Testis (tissue), 2 donors: ENCODE measurements at regions not wholly inside any gene's neighbourhood (a gene's known extent, or its start where the extent isn't known, plus 50 kb on each side); places are given as distances from the start of the nearest gene placed in this dataset.

ENCODE experiments used
- DNase-seq: peaks from one replicate; pipeline ENCODE4 v3.0.0-alpha.2; 2019
- H3K27ac ChIP-seq, 2 donors: fragments of 200-600 bp; sonication (generic); one replicate each; pipeline ENCODE4 v1.5.1; 2019
- H3K27me3 ChIP-seq: fragments of 200-600 bp; sonication (generic); one replicate; pipeline ENCODE4 v1.5.1; 2019
- H3K36me3 ChIP-seq: fragments of 200-600 bp; sonication (generic); one replicate; pipeline ENCODE4 v1.5.1; 2017; ENCODE audit warnings: low read depth; ENCODE audit errors: missing control alignments
- H3K4me1 ChIP-seq: fragments of 200-600 bp; sonication (generic); one replicate; pipeline ENCODE4 v1.5.1; 2019
- H3K4me3 ChIP-seq, 2 donors: fragments of 200-600 bp; sonication (generic); one replicate each; pipeline ENCODE4 v1.5.1; 2017 to 2019
- H3K9me3 ChIP-seq: fragments of 200-600 bp; sonication (generic); one replicate; pipeline ENCODE4 v1.5.1; 2017
- POLR2A ChIP-seq: fragments of 450-650 bp; IDR thresholded peaks from one replicate; pipeline ENCODE4 v1.6.1; 2017; ENCODE audit warnings: antibody characterized with exemption, mild to moderate bottlenecking, moderate library complexity
- WGBS, 2 donors: methylation state at CpG; one replicate each; pipeline ENCODE4 v1.1.5; 2018; 5-methylcytosine and 5-hydroxymethylcytosine counted together
- intact Hi-C: fragments of 100-400 bp; cut with DNase I; formaldehyde crosslinking; loops from one replicate; pipeline ENCODE4 v1.15.1; 2023; ENCODE audit warnings: low total_unique reads
- TF ChIP-seq, protein P1 (sequence below), 3 experiments: fragments of 450-650 bp in 2 of 3; fragments of 200-600 bp in 1 of 3; sonication (generic) in 1 of 3; IDR thresholded peaks; one replicate each; pipeline ENCODE4 v1.5.1; 2016 to 2019; ENCODE audit warnings: antibody characterized with exemption in 3 of 3, mild to moderate bottlenecking in 2 of 3, moderate library complexity in 1 of 3

DNA sequence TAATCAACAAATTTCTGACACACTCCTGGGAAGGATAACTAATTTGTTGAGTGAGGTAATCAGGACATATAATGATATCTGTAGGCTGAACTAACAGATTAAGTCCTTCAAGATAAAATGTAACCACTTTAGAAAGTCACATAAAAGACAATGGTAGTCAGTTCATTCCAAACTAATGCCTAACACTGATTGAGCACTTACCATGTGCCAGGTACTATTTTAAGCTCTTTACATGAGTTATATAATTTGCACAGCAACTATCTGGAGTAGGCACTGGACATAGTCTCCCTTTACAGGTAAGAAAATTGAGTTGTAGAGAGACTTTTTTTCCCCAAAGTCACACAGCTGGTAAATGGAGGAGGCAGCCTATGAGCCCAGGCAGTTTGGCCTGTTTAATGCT is 211.2 kb upstream of the CFAP20DC start:
- H3K27ac ChIP-seq = no peak overlapping the region
- TF ChIP-seq, protein P1, sequence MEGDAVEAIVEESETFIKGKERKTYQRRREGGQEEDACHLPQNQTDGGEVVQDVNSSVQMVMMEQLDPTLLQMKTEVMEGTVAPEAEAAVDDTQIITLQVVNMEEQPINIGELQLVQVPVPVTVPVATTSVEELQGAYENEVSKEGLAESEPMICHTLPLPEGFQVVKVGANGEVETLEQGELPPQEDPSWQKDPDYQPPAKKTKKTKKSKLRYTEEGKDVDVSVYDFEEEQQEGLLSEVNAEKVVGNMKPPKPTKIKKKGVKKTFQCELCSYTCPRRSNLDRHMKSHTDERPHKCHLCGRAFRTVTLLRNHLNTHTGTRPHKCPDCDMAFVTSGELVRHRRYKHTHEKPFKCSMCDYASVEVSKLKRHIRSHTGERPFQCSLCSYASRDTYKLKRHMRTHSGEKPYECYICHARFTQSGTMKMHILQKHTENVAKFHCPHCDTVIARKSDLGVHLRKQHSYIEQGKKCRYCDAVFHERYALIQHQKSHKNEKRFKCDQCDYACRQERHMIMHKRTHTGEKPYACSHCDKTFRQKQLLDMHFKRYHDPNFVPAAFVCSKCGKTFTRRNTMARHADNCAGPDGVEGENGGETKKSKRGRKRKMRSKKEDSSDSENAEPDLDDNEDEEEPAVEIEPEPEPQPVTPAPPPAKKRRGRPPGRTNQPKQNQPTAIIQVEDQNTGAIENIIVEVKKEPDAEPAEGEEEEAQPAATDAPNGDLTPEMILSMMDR (IDR thresholded peaks at IDR 0.05) = no peak
- no peak for TF ChIP-seq POLR2A
- no peaks in the 10 kb centered on the region for H3K9me3 ChIP-seq
- no peak for DNase-seq
- H3K27me3 ChIP-seq = no peaks in the 10 kb centered on the region
- no peak overlapping the region for H3K4me3 ChIP-seq
- no peaks in the 10 kb centered on the region for H3K36me3 ChIP-seq
- intact Hi-C loops = no loop called here
- H3K4me1 ChIP-seq = no peaks in the 10 kb centered on the region

DNA sequence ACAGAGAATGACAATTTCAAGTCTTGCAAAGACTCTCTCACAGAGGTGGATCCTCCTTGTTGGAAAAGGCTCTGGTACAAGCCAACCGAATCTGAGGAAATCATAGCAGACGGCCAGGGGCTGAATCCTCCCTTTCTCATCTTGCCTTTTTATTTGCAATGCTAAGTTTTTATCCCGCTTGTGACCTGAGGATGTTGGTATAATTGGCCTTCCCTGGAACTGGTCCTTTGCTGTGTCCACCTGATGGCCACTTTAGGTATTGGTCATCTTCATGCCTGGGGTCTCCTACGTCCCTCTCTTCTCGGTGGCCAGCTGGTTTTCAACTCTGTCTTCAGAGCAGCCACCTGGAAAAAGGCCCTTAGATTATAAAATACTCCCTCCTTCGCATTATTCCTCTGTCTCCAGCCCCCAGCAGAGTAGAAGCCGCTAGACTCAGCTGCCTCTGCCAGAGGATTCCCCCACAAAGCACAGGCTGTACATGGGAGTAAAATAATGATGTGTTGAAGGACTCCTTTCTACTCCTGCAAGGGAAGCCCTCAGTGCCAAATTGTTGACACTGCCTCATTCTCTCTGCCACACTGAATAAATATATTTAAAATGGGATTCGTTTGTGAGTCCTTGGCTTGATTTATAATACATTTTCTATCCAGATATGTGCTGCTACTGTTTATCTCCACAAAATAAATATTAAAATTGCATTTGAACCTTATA is 208.9 kb upstream of the CFAP20DC start:
- no peak overlapping the region for H3K4me3 ChIP-seq
- no peaks in the 10 kb centered on the region for H3K27me3 ChIP-seq
- no peak for DNase-seq
- no peaks in the 10 kb centered on the region for H3K9me3 ChIP-seq
- TF ChIP-seq, protein P1 (IDR thresholded peaks at IDR 0.05) = no peak
- no peak for TF ChIP-seq POLR2A
- intact Hi-C loops = no loop called here
- H3K27ac ChIP-seq = no peak overlapping the region
- 65 to 78% methylated on average over 8 of the region's 8 CpGs for WGBS, 2 donors
- no peaks in the 10 kb centered on the region for H3K36me3 ChIP-seq
- no peaks in the 10 kb centered on the region for H3K4me1 ChIP-seq

DNA sequence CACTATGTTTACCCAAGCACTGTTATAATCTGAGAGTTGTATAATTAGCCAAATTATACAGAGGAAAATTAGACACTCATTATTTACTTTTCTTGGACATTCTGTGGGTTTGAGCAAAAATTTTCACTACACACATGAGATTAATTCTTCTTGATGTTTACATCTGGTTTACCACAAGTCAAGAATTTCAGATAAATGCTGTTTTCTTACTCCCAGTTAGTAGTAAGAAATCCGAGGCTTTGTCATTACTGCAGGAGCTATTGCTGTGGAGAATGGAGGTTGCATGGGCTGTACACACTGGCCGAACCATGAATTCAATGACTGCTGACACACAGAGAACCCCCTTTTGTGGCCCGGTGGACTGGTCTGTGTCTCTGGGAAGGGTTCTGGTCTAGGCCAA is 207.7 kb upstream of the CFAP20DC start:
- no peak overlapping the region for H3K27ac ChIP-seq
- intact Hi-C loops = no loop called here
- WGBS, 2 donors = 66 to 78% methylated on average over 3 of the region's 3 CpGs
- TF ChIP-seq, protein P1 (IDR thresholded peaks at IDR 0.05) = no peak
- TF ChIP-seq POLR2A = no peak
- H3K4me1 ChIP-seq = no peaks in the 10 kb centered on the region
- H3K9me3 ChIP-seq = no peaks in the 10 kb centered on the region
- H3K27me3 ChIP-seq = no peaks in the 10 kb centered on the region
- no peak overlapping the region for H3K4me3 ChIP-seq
- no peak for DNase-seq
- H3K36me3 ChIP-seq = no peaks in the 10 kb centered on the region

DNA sequence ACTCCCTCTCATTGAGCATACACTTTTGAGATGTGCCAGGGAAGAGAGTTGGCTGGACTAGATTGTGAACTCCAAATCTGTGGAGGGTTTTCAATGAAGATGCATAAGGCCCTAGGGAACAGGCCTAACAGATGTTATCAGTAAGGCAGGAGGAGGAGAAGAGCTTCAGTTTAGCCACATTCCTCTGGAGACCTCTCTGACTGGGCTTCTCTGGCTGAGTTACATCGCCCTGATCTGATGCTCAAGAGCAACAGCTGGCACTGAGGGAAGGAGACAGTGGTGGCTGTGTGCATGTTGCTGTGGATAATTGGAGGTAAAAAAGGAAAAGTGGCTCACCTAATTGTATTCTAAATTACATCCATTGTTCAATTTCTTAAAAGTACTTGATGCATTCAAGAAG is 206.4 kb upstream of the CFAP20DC start:
- TF ChIP-seq, protein P1 (IDR thresholded peaks at IDR 0.05) = no peak
- TF ChIP-seq POLR2A = no peak
- no peaks in the 10 kb centered on the region for H3K9me3 ChIP-seq
- 67 to 79% methylated on average over 1 of the region's 1 CpG for WGBS, 2 donors
- no peak overlapping the region for H3K4me3 ChIP-seq
- H3K27ac ChIP-seq = no peak overlapping the region
- DNase-seq = no peak
- intact Hi-C loops = no loop called here
- H3K4me1 ChIP-seq = no peaks in the 10 kb centered on the region
- no peaks in the 10 kb centered on the region for H3K36me3 ChIP-seq
- H3K27me3 ChIP-seq = no peaks in the 10 kb centered on the region

DNA sequence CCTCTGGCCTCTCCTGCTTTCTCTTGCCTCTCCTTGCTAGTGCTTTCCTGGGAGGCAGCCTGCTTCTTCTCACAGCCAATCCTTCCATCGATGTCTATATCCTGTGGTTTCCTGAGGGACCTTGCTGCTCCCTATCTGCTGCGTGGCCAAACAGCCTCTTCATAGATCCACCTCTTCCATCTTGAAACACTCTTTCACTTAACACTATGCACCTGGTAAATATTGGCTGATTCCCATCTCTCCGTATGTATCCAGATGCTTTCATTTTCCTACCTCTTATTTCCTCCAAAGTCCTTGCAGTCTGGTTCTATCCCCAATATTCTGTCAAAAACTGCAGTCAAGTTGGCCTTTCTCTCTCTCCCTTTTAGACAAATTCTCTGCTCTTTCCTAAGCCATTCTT is 205.2 kb upstream of the CFAP20DC start:
- DNase-seq = no peak
- Histone ChIP-seq H3K4me1 (no peaks in the 10 kb centered on the region), H3K27me3 (no peaks in the 10 kb centered on the region), H3K4me3 (no peak overlapping the region), H3K36me3 (no peaks in the 10 kb centered on the region), H3K27ac (no peak overlapping the region), H3K9me3 (no peaks in the 10 kb centered on the region)
- WGBS, 2 donors = 78 to 79% methylated on average over 3 of the region's 3 CpGs
- intact Hi-C loops = no loop called here
- TF ChIP-seq POLR2A = no peak
- TF ChIP-seq, protein P1 (IDR thresholded peaks at IDR 0.05) = no peak
